ENCODE measurements at regions not wholly inside any gene's neighbourhood (a gene's known extent, or its start where the extent isn't known, plus 50 kb on each side); places are given as distances from the start of the nearest gene placed in this dataset.
"Not testable (repeated sequence)": the region's sequence is repeated elsewhere in the genome, so short reads cannot be mapped to it uniquely, and the experiment has no call there.

- peak overlapping the region; percentile 44 for H3K4me3 ChIP-seq
- ATAC-seq (ENCODE audit: insufficient read depth, low FRiP score); DNase-seq: not testable (repeated sequence)
Measured at GRCh38 chr2:91477291-91477690, 2785.8 kb downstream of the RPIA start.

GRCh38 chr2:91477731-91478672, 2786.5 kb downstream of the RPIA start:
- Histone ChIP-seq H3K36me3 (ENCODE audit: control insufficient read depth in 4 of 4, insufficient read depth in 4 of 4, low read length in 4 of 4) (no peaks in the 10 kb centered on the region), H3K4me3 (peak overlapping the region; percentile 44), H3K4me1 (ENCODE audit: control insufficient read depth in 5 of 5, insufficient read depth in 5 of 5, low read length in 5 of 5) (peaks cover 0 to 8% (median 0%) of the 10 kb centered on the region in 5 donors), H3K27me3 (ENCODE audit: control insufficient read depth in 3 of 3, insufficient read depth in 3 of 3, low read length in 2 of 3) (peaks cover 2 to 9% (median 8%) of the 10 kb centered on the region in 3 donors), H3K27ac (ENCODE audit: low read depth in 1 of 2, low read length in 1 of 2) (no peak overlapping the region), H3K9me3 (ENCODE audit: control insufficient read depth in 4 of 4, insufficient read depth in 3 of 4, low read length in 3 of 4) (no peaks in the 10 kb centered on the region), H3K9ac (ENCODE audit: insufficient read depth in 1 of 2, low read length in 2 of 2) (no peak overlapping the region)
- TF ChIP-seq CTCF (IDR thresholded peaks at IDR 0.05; ENCODE audit: control extremely low read depth, extremely low read depth) = no peak
- WGBS, 2 donors = 2 to 5% methylated on average over 123 of the region's 123 CpGs
- peak; percentile 66 to 86 (median 72) for DNase-seq
- peak; percentile 47 for ATAC-seq (ENCODE audit: insufficient read depth, low FRiP score)

More at GRCh38 chr2:91477291-91477690, 2785.8 kb downstream of the RPIA start:
- H3K36me3 ChIP-seq (ENCODE audit: control insufficient read depth in 4 of 4, insufficient read depth in 4 of 4, low read length in 4 of 4); H3K27me3 ChIP-seq (ENCODE audit: control insufficient read depth in 3 of 3, insufficient read depth in 3 of 3, low read length in 2 of 3); H3K4me1 ChIP-seq (ENCODE audit: control insufficient read depth in 5 of 5, insufficient read depth in 5 of 5, low read length in 5 of 5); H3K27ac ChIP-seq (ENCODE audit: low read depth in 1 of 2, low read length in 1 of 2); H3K9ac ChIP-seq (ENCODE audit: insufficient read depth in 1 of 2, low read length in 2 of 2); H3K9me3 ChIP-seq (ENCODE audit: control insufficient read depth in 4 of 4, insufficient read depth in 3 of 4, low read length in 3 of 4): not testable (repeated sequence)
- 3 to 6% methylated on average over 44 to 50 of the region's 51 CpGs for WGBS, 2 donors

- DNase-seq = peak; percentile 12 to 31 (median 21)
- ATAC-seq (ENCODE audit: insufficient read depth, low FRiP score) = not testable (repeated sequence)
- H3K4me3 ChIP-seq = peak overlapping the region; percentile 27
Measured at GRCh38 chr2:91478851-91479718, 2787.6 kb downstream of the RPIA start.

GRCh38 chr2:91485226-91485625, 2793.8 kb downstream of the RPIA start:
- not testable (repeated sequence) for DNase-seq; H3K36me3 ChIP-seq (ENCODE audit: control insufficient read depth in 4 of 4, insufficient read depth in 4 of 4, low read length in 4 of 4); H3K9me3 ChIP-seq (ENCODE audit: control insufficient read depth in 4 of 4, insufficient read depth in 3 of 4, low read length in 3 of 4); H3K27me3 ChIP-seq (ENCODE audit: control insufficient read depth in 3 of 3, insufficient read depth in 3 of 3, low read length in 2 of 3); H3K27ac ChIP-seq (ENCODE audit: low read depth in 1 of 2, low read length in 1 of 2); H3K9ac ChIP-seq (ENCODE audit: insufficient read depth in 1 of 2, low read length in 2 of 2); H3K4me1 ChIP-seq (ENCODE audit: control insufficient read depth in 5 of 5, insufficient read depth in 5 of 5, low read length in 5 of 5); ATAC-seq (ENCODE audit: insufficient read depth, low FRiP score); H3K4me3 ChIP-seq
- WGBS, 2 donors = 19 to 25% methylated on average over 3 of the region's 4 CpGs

More at GRCh38 chr2:91478851-91479718, 2787.6 kb downstream of the RPIA start:
- not testable (repeated sequence) for H3K36me3 ChIP-seq (ENCODE audit: control insufficient read depth in 4 of 4, insufficient read depth in 4 of 4, low read length in 4 of 4); H3K9me3 ChIP-seq (ENCODE audit: control insufficient read depth in 4 of 4, insufficient read depth in 3 of 4, low read length in 3 of 4); H3K27ac ChIP-seq (ENCODE audit: low read depth in 1 of 2, low read length in 1 of 2); H3K27me3 ChIP-seq (ENCODE audit: control insufficient read depth in 3 of 3, insufficient read depth in 3 of 3, low read length in 2 of 3); H3K4me1 ChIP-seq (ENCODE audit: control insufficient read depth in 5 of 5, insufficient read depth in 5 of 5, low read length in 5 of 5); H3K9ac ChIP-seq (ENCODE audit: insufficient read depth in 1 of 2, low read length in 2 of 2)
- 4% methylated on average over 65 to 70 of the region's 70 CpGs for WGBS, 2 donors

- not testable (repeated sequence) for H3K4me3 ChIP-seq; H3K36me3 ChIP-seq (ENCODE audit: control insufficient read depth in 4 of 4, insufficient read depth in 4 of 4, low read length in 4 of 4); H3K9me3 ChIP-seq (ENCODE audit: control insufficient read depth in 4 of 4, insufficient read depth in 3 of 4, low read length in 3 of 4); H3K27me3 ChIP-seq (ENCODE audit: control insufficient read depth in 3 of 3, insufficient read depth in 3 of 3, low read length in 2 of 3); H3K27ac ChIP-seq (ENCODE audit: low read depth in 1 of 2, low read length in 1 of 2); H3K9ac ChIP-seq (ENCODE audit: insufficient read depth in 1 of 2, low read length in 2 of 2); H3K4me1 ChIP-seq (ENCODE audit: control insufficient read depth in 5 of 5, insufficient read depth in 5 of 5, low read length in 5 of 5); ATAC-seq (ENCODE audit: insufficient read depth, low FRiP score)
- WGBS, 2 donors = 59 to 73% methylated on average over 11 to 12 of the region's 18 CpGs
- DNase-seq = peak in 1 of 3 donors; percentile 0
Measured at GRCh38 chr2:91497129-91498064, 2805.9 kb downstream of the RPIA start.

GRCh38 chr2:91498065-91498449, 2806.6 kb downstream of the RPIA start:
- not testable (repeated sequence) for H3K4me3 ChIP-seq

More at GRCh38 chr2:91498065-91498449, 2806.6 kb downstream of the RPIA start:
- ATAC-seq (ENCODE audit: insufficient read depth, low FRiP score); H3K9ac ChIP-seq (ENCODE audit: insufficient read depth in 1 of 2, low read length in 2 of 2); H3K27me3 ChIP-seq (ENCODE audit: control insufficient read depth in 3 of 3, insufficient read depth in 3 of 3, low read length in 2 of 3); H3K4me1 ChIP-seq (ENCODE audit: control insufficient read depth in 5 of 5, insufficient read depth in 5 of 5, low read length in 5 of 5); H3K36me3 ChIP-seq (ENCODE audit: control insufficient read depth in 4 of 4, insufficient read depth in 4 of 4, low read length in 4 of 4); H3K9me3 ChIP-seq (ENCODE audit: control insufficient read depth in 4 of 4, insufficient read depth in 3 of 4, low read length in 3 of 4); H3K27ac ChIP-seq (ENCODE audit: low read depth in 1 of 2, low read length in 1 of 2); DNase-seq: not testable (repeated sequence)
